ENCODE measurements at regions not wholly inside any gene's neighbourhood (a gene's known extent, or its start where the extent isn't known, plus 50 kb on each side); places are given as distances from the start of the nearest gene placed in this dataset.
"Not testable (repeated sequence)": the region's sequence is repeated elsewhere in the genome, so short reads cannot be mapped to it uniquely, and the experiment has no call there.

GRCh38 chr2:230601510-230601909 lies 111.1 kb upstream of the CAB39 start:
- H3K27ac ChIP-seq, result no peak overlapping the region
- H3K9me3 ChIP-seq, result no peaks in the 10 kb centered on the region
- H3K36me3 ChIP-seq, result no peaks in the 10 kb centered on the region
- WGBS, 2 donors, result 70 to 85% methylated on average over 7 of the region's 7 CpGs
- intact Hi-C loops (cut with DNase I), result no loop called here
- no peak overlapping the region for H3K4me3 ChIP-seq
- no peak for TF ChIP-seq POLR2A (IDR thresholded peaks at IDR 0.05)
- TF ChIP-seq, protein P1, sequence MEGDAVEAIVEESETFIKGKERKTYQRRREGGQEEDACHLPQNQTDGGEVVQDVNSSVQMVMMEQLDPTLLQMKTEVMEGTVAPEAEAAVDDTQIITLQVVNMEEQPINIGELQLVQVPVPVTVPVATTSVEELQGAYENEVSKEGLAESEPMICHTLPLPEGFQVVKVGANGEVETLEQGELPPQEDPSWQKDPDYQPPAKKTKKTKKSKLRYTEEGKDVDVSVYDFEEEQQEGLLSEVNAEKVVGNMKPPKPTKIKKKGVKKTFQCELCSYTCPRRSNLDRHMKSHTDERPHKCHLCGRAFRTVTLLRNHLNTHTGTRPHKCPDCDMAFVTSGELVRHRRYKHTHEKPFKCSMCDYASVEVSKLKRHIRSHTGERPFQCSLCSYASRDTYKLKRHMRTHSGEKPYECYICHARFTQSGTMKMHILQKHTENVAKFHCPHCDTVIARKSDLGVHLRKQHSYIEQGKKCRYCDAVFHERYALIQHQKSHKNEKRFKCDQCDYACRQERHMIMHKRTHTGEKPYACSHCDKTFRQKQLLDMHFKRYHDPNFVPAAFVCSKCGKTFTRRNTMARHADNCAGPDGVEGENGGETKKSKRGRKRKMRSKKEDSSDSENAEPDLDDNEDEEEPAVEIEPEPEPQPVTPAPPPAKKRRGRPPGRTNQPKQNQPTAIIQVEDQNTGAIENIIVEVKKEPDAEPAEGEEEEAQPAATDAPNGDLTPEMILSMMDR (IDR thresholded peaks at IDR 0.05), result no peak
- no peak for TF ChIP-seq EP300 (IDR thresholded peaks at IDR 0.05)
- no peak for TF ChIP-seq POLR2AphosphoS5 (IDR thresholded peaks at IDR 0.05)
- no peak for DNase-seq
- H3K27me3 ChIP-seq, result no peaks in the 10 kb centered on the region
- H3K4me1 ChIP-seq, result no peaks in the 10 kb centered on the region

- DNase-seq, result no peak
- Histone ChIP-seq H3K4me3 (no peak overlapping the region), H3K27ac (no peak overlapping the region), H3K9me3 (no peaks in the 10 kb centered on the region), H3K36me3 (no peaks in the 10 kb centered on the region), H3K4me1 (no peaks in the 10 kb centered on the region), H3K27me3 (no peaks in the 10 kb centered on the region)
- intact Hi-C loops (cut with DNase I), result no loop called here
- TF ChIP-seq, protein P1 (IDR thresholded peaks at IDR 0.05), result no peak
- TF ChIP-seq EP300 (IDR thresholded peaks at IDR 0.05) (no peak), POLR2A (IDR thresholded peaks at IDR 0.05) (no peak), POLR2AphosphoS5 (IDR thresholded peaks at IDR 0.05) (no peak)
- 45 to 72% methylated on average over 7 of the region's 7 CpGs for WGBS, 2 donors
Observed at GRCh38 chr2:230602562-230603230, 109.9 kb upstream of the CAB39 start.

DNA sequence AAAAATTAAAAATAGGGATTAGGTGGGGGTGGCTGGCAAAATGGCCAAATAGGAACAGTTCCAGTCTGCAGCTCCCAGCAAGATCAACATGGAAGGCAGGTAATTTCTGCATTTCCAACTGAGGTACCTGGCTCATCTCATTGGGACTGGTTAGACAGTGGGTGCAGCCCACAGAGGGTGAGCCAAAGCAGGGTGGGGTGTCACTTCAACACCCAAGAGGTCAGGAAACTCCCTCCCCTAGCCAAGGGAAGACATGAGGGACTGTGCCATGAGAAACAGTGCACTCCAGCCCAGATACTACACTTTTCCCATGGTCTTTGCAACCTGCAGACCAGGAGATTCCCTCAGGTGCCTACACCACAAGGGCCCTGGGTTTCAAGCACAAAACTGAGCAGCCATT lies 109.3 kb upstream of the CAB39 start:
- H3K27ac ChIP-seq; intact Hi-C loops (cut with DNase I): not testable (repeated sequence)

GRCh38 chr2:230604158-230604557 lies 108.5 kb upstream of the CAB39 start:
- H3K4me3 ChIP-seq; H3K9me3 ChIP-seq; H3K27me3 ChIP-seq; intact Hi-C loops (cut with DNase I); H3K4me1 ChIP-seq; DNase-seq; H3K27ac ChIP-seq; H3K36me3 ChIP-seq: not testable (repeated sequence)
- 83 to 90% methylated on average over 3 of the region's 3 CpGs for WGBS, 2 donors

More for the DNA sequence above, 109.3 kb upstream of the CAB39 start:
- DNase-seq, H3K4me3 ChIP-seq, H3K27me3 ChIP-seq, H3K36me3 ChIP-seq, H3K4me1 ChIP-seq, H3K9me3 ChIP-seq: not testable (repeated sequence)

DNA sequence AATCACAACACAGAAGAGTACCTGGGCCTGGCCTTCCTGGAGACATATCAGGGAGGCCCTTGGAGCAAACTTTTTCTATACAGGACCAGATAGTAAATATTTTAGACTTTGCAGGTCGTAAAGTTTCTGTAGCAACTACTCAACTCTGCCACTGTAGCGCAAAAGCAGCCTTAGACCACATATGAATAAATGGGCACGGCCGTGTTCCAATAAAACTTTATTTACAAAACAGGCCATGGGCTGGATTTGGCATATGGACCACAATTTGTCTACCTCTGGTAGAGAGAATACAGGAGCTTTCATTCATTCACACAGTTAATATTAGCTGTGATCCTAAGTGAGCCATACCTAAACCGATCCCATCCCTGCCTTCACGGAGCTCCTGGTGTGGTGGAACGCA lies 98.6 kb upstream of the CAB39 start:
- no peaks in the 10 kb centered on the region for H3K36me3 ChIP-seq
- intact Hi-C loops (cut with DNase I), result loop anchor here (5.0 kb wide), 1 partner anchor 607 kb away; no protein-coding TSS in a partner anchor
- WGBS, 2 donors, result 94% methylated on average over 7 of the region's 7 CpGs
- H3K4me1 ChIP-seq, result peaks cover 0 to 4% (median 2%) of the 10 kb centered on the region in 4 donors
- no peaks in the 10 kb centered on the region for H3K27me3 ChIP-seq
- no peak for DNase-seq
- no peaks in the 10 kb centered on the region for H3K9me3 ChIP-seq
- TF ChIP-seq, protein P1 (IDR thresholded peaks at IDR 0.05), result no peak
- TF ChIP-seq POLR2AphosphoS5 (IDR thresholded peaks at IDR 0.05) (no peak), POLR2A (IDR thresholded peaks at IDR 0.05) (no peak), EP300 (IDR thresholded peaks at IDR 0.05) (no peak)
- no peak overlapping the region for H3K4me3 ChIP-seq
- no peak overlapping the region for H3K27ac ChIP-seq

- Histone ChIP-seq H3K4me3 (no peak overlapping the region), H3K27me3 (no peaks in the 10 kb centered on the region), H3K4me1 (peaks cover 0 to 4% (median 2%) of the 10 kb centered on the region in 4 donors), H3K9me3 (no peaks in the 10 kb centered on the region), H3K36me3 (no peaks in the 10 kb centered on the region), H3K27ac (no peak overlapping the region)
- no peak for TF ChIP-seq POLR2AphosphoS5 (IDR thresholded peaks at IDR 0.05)
- TF ChIP-seq, protein P1 (IDR thresholded peaks at IDR 0.05), result no peak
- TF ChIP-seq EP300 (IDR thresholded peaks at IDR 0.05), result no peak
- TF ChIP-seq POLR2A (IDR thresholded peaks at IDR 0.05), result no peak
- intact Hi-C loops (cut with DNase I), result loop anchor here (5.0 kb wide), 1 partner anchor 608 kb away; no protein-coding TSS in a partner anchor
- WGBS, 2 donors, result 64 to 79% methylated on average over 6 of the region's 6 CpGs
- no peak for DNase-seq
Observed at GRCh38 chr2:230614913-230615332, 97.7 kb upstream of the CAB39 start.

DNA sequence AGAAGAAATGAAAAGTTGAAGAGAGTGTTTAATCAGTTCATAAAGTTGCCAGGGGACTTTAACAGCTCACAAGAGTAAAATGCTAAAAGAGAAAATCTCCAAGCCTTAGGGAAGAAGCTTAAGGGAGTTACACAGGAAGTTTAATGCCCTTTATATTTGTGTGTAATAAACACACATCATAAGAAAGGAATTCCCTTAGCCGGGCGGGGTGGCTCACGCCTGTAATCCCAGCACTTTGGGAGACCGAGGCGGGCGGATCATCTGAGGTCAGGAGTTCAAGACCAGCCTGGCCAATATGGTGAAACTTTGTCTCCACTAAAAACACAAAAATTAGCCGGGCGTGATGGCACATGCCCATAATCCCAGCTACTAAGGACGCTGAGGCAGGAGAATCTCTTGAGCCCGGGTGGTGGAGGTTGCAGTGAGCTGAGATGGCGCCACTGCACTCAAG lies 95.4 kb upstream of the CAB39 start:
- H3K4me3 ChIP-seq; DNase-seq; H3K4me1 ChIP-seq; intact Hi-C loops (cut with DNase I); H3K27me3 ChIP-seq; H3K27ac ChIP-seq; H3K36me3 ChIP-seq; H3K9me3 ChIP-seq: not testable (repeated sequence)
- 35 to 67% methylated on average over 11 of the region's 11 CpGs for WGBS, 2 donors
